ENCODE measurements at regions not wholly inside any gene's neighbourhood (a gene's known extent, or its start where the extent isn't known, plus 50 kb on each side); places are given as distances from the start of the nearest gene placed in this dataset.

DNA sequence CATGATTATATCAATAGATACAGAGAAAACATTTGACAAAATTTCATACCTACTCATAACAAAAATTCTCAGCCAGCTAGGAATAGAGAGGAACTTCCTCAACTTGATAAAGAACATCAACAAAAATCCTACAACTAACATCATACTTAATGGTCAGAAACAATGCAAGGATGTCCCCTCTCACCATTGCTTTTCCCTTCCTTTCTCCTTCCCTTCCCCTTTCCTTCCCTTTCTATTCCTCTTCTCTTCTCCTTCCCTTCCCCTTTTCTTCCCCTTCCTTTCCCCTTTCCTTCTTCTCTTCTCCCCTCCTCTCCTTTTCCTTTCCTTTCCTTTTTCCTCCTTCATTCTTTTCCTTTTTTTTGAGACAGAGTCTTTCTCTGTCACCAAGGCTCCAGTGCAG is 418.3 kb upstream of the B3GAT1 start:
- intact Hi-C loops (cut with micrococcal nuclease), result no loop called here
- no peaks in the 10 kb centered on the region for H3K36me3 Mint-ChIP-seq (ENCODE audit: low read depth)
- H3K27ac Mint-ChIP-seq, result no peak overlapping the region
- peaks cover 9% of the 10 kb centered on the region for H3K9me3 Mint-ChIP-seq
- no peaks in the 10 kb centered on the region for H3K4me1 Mint-ChIP-seq (ENCODE audit: low read depth)
- H3K27me3 Mint-ChIP-seq, result no peaks in the 10 kb centered on the region
- no peak overlapping the region for H3K4me3 Mint-ChIP-seq

DNA sequence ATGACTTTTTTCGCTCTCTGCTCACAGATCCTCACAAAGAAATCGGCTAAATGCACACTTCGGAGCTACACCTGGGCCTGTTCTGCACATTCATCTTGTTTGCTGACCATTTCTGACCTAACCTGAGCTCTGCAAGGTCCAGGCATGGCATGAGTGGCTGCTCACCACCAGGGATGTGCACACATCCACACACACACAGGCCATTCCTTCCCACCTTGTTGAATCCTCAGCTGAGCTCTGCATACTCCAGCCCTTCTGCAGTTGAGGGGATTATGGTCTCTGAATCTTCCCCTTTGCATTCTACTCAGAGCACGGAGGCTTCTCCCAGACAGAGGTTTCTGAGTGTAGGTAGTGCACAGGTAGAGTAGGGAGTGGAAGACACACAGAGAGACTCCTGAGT is 411.9 kb upstream of the B3GAT1 start:
- Mint-ChIP-seq H3K36me3 (ENCODE audit: low read depth) (no peaks in the 10 kb centered on the region), H3K9me3 (no peaks in the 10 kb centered on the region), H3K4me1 (ENCODE audit: low read depth) (no peaks in the 10 kb centered on the region), H3K27me3 (no peaks in the 10 kb centered on the region), H3K27ac (no peak overlapping the region), H3K4me3 (no peak overlapping the region)
- intact Hi-C loops (cut with micrococcal nuclease), result no loop called here

DNA sequence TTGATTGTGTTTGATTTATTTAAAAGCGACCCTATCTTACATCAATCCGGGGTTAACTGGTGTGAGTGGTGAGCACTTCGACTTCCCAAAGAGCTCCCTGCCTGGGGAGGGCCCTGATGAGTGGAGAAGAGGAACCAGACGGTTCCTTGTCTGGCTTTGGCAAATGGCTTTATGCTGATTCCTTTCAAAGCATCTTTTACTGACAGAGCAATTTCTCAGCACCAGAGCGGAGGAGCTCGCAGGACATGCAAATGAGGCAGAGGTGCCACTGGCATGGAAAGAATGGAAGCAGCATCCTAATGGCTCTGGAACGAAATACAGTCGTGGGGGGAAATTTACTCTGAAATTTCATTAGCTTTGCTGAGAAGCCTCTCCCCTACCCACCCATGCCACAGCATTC is 410.9 kb upstream of the B3GAT1 start:
- H3K36me3 Mint-ChIP-seq (ENCODE audit: low read depth), result no peaks in the 10 kb centered on the region
- H3K27me3 Mint-ChIP-seq, result peaks cover 2% of the 10 kb centered on the region
- H3K9me3 Mint-ChIP-seq, result no peaks in the 10 kb centered on the region
- intact Hi-C loops (cut with micrococcal nuclease), result no loop called here
- H3K4me1 Mint-ChIP-seq (ENCODE audit: low read depth), result no peaks in the 10 kb centered on the region
- H3K27ac Mint-ChIP-seq, result no peak overlapping the region
- H3K4me3 Mint-ChIP-seq, result no peak overlapping the region

DNA sequence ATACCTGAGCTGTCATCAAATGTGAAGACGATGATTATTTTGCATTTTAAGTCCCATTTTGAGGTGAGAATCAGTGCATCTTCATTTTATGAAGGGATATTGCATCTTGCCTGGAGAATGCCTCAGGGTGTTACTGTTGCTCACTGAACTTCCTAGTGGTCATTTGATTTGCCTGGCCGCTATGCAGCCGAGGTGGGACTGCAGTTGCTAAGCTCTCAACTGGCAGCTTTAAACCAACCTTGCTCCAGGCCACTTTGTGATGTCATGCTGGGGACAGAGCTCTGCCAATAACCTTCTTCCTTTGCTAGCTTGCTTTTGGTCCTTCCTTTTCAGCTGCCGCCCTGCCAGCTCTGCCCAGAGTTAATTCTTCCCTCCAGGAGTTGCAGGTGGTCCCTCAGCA is 409.4 kb upstream of the B3GAT1 start:
- H3K27ac Mint-ChIP-seq, result no peak overlapping the region
- intact Hi-C loops (cut with micrococcal nuclease), result no loop called here
- no peaks in the 10 kb centered on the region for H3K36me3 Mint-ChIP-seq (ENCODE audit: low read depth)
- peaks cover 2% of the 10 kb centered on the region for H3K27me3 Mint-ChIP-seq
- no peaks in the 10 kb centered on the region for H3K9me3 Mint-ChIP-seq
- H3K4me3 Mint-ChIP-seq, result no peak overlapping the region
- no peaks in the 10 kb centered on the region for H3K4me1 Mint-ChIP-seq (ENCODE audit: low read depth)

DNA sequence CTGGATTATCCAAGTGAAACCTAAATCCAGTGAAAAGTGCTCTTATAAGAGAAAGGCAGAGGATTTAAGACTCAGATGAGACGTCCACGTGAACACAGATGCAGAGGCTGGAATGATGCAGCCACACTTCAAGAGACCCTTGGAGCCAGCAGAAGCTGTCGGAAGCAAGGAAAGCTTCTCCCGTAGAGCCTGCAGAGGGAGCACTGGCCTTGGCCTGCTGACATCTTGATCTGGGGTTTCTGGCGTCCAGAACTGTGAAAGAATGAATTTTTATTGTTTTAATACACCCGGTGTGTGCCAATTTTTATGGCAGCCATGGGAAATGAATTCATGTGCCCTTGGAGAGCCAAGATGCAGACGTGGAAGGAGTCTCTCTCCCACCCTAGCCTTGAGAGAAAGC is 407.0 kb upstream of the B3GAT1 start:
- H3K36me3 Mint-ChIP-seq (ENCODE audit: low read depth), result no peaks in the 10 kb centered on the region
- peaks cover 2% of the 10 kb centered on the region for H3K27me3 Mint-ChIP-seq
- H3K9me3 Mint-ChIP-seq, result no peaks in the 10 kb centered on the region
- no peaks in the 10 kb centered on the region for H3K4me1 Mint-ChIP-seq (ENCODE audit: low read depth)
- H3K27ac Mint-ChIP-seq, result no peak overlapping the region
- intact Hi-C loops (cut with micrococcal nuclease), result no loop called here
- H3K4me3 Mint-ChIP-seq, result no peak overlapping the region

DNA sequence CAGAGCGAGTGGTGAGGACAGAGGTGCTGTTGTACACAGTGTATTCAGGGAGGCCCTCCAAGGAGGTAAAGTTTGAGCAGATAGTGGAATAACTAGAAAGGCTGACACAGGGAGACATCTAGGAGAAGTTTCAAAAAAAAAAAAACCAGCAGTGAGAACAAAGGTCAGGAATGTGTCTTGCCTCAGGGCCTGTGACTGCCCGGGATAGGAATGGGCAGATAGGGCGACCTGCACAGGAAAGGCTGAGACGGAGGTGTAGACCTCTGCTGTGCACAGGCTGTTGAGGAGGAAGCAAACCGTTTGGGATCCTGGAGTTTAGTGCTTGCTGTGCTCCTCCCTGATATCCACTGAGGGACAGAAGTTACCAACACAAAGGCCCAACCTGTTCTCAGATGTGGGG is 406.5 kb upstream of the B3GAT1 start:
- no peaks in the 10 kb centered on the region for H3K4me1 Mint-ChIP-seq (ENCODE audit: low read depth)
- no peaks in the 10 kb centered on the region for H3K36me3 Mint-ChIP-seq (ENCODE audit: low read depth)
- no peaks in the 10 kb centered on the region for H3K9me3 Mint-ChIP-seq
- intact Hi-C loops (cut with micrococcal nuclease), result no loop called here
- H3K27me3 Mint-ChIP-seq, result peaks cover 2% of the 10 kb centered on the region
- H3K4me3 Mint-ChIP-seq, result no peak overlapping the region
- H3K27ac Mint-ChIP-seq, result no peak overlapping the region

DNA sequence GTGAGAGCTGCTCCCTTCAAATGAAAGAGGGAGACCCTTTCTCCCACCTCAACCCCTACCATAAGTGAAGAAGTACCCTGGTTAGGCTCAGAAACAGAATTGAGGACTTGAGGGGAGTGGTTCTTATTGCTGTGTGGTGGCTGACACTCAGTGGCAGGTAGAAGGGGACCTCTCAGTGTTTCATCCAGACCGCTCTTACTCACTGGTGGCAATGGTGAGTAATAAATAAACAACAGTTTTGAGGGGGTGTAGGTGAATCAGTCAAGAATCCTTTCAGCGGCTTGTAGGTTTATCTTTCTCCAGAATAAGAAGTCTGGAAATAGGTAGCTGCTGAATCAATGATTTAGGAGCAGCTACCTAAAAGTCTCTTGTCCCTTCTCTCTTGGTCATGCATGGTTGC is 403.4 kb upstream of the B3GAT1 start:
- H3K4me1 Mint-ChIP-seq (ENCODE audit: low read depth), result no peaks in the 10 kb centered on the region
- H3K27me3 Mint-ChIP-seq, result peaks cover 2% of the 10 kb centered on the region

DNA sequence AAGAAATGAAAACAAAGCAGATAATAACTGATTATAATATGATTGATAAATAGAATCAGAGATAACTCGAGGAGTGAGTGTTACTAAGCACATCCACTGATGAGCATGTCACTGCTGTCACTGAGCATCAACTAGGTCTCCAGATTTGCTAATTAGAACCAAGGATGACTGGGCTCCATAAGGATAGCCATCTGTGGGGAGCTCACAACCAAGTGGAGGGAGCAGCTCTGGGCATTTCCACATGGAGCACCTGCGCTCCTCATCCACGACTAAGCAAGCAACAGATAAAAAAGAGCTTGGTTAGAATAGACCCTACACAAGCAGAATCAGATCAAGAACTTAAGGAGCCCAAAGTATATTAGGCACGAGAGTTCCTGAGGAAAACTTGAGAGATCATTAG is 396.0 kb upstream of the B3GAT1 start:
- Mint-ChIP-seq H3K4me3 (no peak overlapping the region), H3K36me3 (ENCODE audit: low read depth) (no peaks in the 10 kb centered on the region), H3K27ac (no peak overlapping the region), H3K4me1 (ENCODE audit: low read depth) (no peaks in the 10 kb centered on the region), H3K9me3 (no peaks in the 10 kb centered on the region), H3K27me3 (no peaks in the 10 kb centered on the region)
- intact Hi-C loops (cut with micrococcal nuclease), result no loop called here

More for the DNA sequence above, 403.4 kb upstream of the B3GAT1 start:
- H3K9me3 Mint-ChIP-seq, result no peaks in the 10 kb centered on the region
- H3K4me3 Mint-ChIP-seq, result no peak overlapping the region
- no peaks in the 10 kb centered on the region for H3K36me3 Mint-ChIP-seq (ENCODE audit: low read depth)
- intact Hi-C loops (cut with micrococcal nuclease), result no loop called here
- no peak overlapping the region for H3K27ac Mint-ChIP-seq

DNA sequence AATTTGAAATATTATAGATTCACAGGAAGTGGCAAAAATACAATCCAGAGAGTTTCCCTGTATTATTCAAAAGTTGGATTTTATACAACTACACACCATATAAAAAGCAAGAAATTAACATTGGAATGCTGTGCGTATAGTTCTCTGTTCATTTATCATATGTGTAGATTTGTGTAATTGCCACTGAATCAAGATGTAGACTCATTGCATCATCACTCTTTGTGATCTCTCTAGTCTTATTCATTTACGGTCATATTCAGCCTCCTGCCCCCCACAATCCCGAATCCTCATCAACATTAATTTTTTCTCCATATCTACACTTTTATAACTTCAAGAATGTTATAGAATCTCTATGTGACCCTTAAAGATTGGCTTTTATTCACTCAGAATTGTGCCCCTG is 390.6 kb upstream of the B3GAT1 start:
- intact Hi-C loops (cut with micrococcal nuclease), result no loop called here
- peaks cover 1% of the 10 kb centered on the region for H3K27me3 Mint-ChIP-seq
- H3K4me3 Mint-ChIP-seq, result no peak overlapping the region
- peaks cover 8% of the 10 kb centered on the region for H3K4me1 Mint-ChIP-seq (ENCODE audit: low read depth)
- no peak overlapping the region for H3K27ac Mint-ChIP-seq
- H3K9me3 Mint-ChIP-seq, result no peaks in the 10 kb centered on the region
- no peaks in the 10 kb centered on the region for H3K36me3 Mint-ChIP-seq (ENCODE audit: low read depth)

DNA sequence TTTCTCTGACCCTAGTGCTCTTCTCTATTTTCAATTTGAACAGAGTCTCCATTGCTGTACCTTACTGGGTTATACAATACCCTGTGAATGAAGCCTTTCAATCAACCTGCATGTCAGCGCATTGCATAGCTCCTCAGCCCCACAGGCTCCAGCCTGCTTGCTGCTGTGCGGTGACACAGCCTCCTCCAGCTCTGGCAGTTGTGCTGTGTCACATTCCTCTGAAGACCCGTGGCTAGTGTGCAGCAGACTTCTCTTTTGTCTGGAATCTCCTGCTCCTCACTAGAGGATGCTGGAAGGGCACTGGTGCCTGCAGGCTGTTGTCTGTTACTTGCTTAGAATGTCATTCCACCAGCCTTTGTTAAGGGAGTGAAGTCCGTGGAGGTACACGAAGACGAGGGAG is 390.1 kb upstream of the B3GAT1 start:
- no peak overlapping the region for H3K4me3 Mint-ChIP-seq
- no peaks in the 10 kb centered on the region for H3K36me3 Mint-ChIP-seq (ENCODE audit: low read depth)
- H3K27ac Mint-ChIP-seq, result no peak overlapping the region
- H3K27me3 Mint-ChIP-seq, result peaks cover 1% of the 10 kb centered on the region
- intact Hi-C loops (cut with micrococcal nuclease), result no loop called here
- peaks cover 8% of the 10 kb centered on the region for H3K4me1 Mint-ChIP-seq (ENCODE audit: low read depth)
- H3K9me3 Mint-ChIP-seq, result no peaks in the 10 kb centered on the region

DNA sequence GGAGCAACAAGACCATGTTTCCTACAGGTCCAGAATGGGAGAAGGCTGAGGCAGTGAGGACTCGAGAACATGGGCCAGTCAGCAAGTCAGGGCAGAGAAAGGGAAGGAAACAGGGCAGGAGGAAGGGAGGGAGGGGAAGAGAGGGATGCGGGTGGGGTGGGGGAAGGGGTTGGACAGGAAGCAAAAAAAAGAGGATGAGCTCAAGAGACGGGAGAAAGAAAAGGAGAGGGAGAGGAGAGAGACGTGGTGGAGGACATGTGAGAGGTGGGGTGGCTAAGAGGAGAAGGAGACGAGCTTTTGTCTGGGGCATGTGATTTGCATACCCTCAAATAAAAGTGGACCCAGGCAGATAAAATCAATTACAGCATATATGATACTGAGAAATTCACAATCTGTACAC is 389.5 kb upstream of the B3GAT1 start:
- peaks cover 8% of the 10 kb centered on the region for H3K4me1 Mint-ChIP-seq (ENCODE audit: low read depth)
- intact Hi-C loops (cut with micrococcal nuclease), result no loop called here
- H3K27ac Mint-ChIP-seq, result no peak overlapping the region
- peaks cover 1% of the 10 kb centered on the region for H3K27me3 Mint-ChIP-seq
- H3K9me3 Mint-ChIP-seq, result no peaks in the 10 kb centered on the region
- no peaks in the 10 kb centered on the region for H3K36me3 Mint-ChIP-seq (ENCODE audit: low read depth)
- H3K4me3 Mint-ChIP-seq, result no peak overlapping the region

DNA sequence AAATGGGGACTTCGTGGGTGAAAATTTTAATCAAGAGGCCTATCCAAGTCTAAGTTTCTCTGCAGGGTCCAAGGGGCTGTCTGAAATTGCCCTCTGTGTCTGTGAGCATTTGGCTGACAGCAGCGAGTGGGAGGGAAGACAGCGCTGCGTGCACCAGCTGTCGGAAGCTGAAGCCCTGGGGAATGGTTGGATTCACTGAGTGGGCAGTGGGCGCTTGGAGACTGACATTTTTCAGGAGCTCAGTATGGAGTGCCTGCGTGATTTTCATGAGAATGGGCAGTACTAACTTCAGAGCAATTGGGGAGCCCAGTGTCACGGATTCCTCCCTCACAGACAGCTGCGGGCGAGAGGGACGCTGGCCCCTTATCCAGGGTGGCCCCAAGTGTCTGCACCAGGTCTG is 388.8 kb upstream of the B3GAT1 start:
- H3K27ac Mint-ChIP-seq, result no peak overlapping the region
- H3K4me1 Mint-ChIP-seq (ENCODE audit: low read depth), result peaks cover 8% of the 10 kb centered on the region
- no peak overlapping the region for H3K4me3 Mint-ChIP-seq
- intact Hi-C loops (cut with micrococcal nuclease), result no loop called here
- no peaks in the 10 kb centered on the region for H3K36me3 Mint-ChIP-seq (ENCODE audit: low read depth)
- H3K9me3 Mint-ChIP-seq, result no peaks in the 10 kb centered on the region
- H3K27me3 Mint-ChIP-seq, result peaks cover 1% of the 10 kb centered on the region

DNA sequence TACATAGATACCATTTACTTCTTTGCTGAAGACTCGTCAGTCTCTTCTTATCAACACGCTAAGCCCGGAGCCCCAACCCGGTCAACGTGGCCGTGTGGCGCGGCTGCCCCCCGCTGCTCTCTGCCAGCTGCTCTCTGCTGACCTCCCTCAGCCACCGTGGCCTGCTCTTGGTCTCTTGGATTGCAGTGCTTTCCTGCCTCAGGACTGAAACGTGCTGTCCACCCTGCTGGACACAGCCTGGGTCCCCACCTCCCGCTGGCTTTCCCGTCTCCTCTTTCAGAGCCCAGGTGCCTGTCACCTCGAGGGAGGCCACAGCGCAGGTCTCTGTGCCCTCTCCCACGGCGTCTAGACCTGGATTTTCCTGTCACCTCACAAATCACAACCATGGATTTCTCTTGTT is 388.1 kb upstream of the B3GAT1 start:
- no peak overlapping the region for H3K4me3 Mint-ChIP-seq
- H3K36me3 Mint-ChIP-seq (ENCODE audit: low read depth), result no peaks in the 10 kb centered on the region
- H3K27me3 Mint-ChIP-seq, result peaks cover 1% of the 10 kb centered on the region
- intact Hi-C loops (cut with micrococcal nuclease), result no loop called here
- no peaks in the 10 kb centered on the region for H3K9me3 Mint-ChIP-seq
- peaks cover 8% of the 10 kb centered on the region for H3K4me1 Mint-ChIP-seq (ENCODE audit: low read depth)
- H3K27ac Mint-ChIP-seq, result no peak overlapping the region

DNA sequence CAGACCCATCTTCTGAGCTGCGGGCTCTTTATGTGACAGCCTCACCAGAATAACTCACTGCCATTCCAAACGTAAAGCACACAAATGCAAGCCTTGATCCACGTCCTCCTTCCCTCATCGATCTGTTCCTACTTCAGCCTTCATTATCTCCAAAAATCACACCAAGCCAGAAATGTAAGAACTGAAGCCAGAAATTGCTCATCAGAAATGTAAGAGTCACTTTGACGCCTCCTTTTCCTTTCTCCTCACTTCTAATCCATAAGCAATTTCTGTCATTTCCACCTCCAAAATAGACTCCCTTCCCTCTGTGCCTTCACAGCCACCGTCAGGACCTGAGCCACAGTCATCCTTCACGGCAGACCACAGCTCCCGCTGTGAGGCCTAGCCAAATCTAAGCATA is 387.3 kb upstream of the B3GAT1 start:
- no peak overlapping the region for H3K4me3 Mint-ChIP-seq
- no peaks in the 10 kb centered on the region for H3K9me3 Mint-ChIP-seq
- peaks cover 1% of the 10 kb centered on the region for H3K27me3 Mint-ChIP-seq
- H3K36me3 Mint-ChIP-seq (ENCODE audit: low read depth), result no peaks in the 10 kb centered on the region
- peaks cover 8% of the 10 kb centered on the region for H3K4me1 Mint-ChIP-seq (ENCODE audit: low read depth)
- no peak overlapping the region for H3K27ac Mint-ChIP-seq
- intact Hi-C loops (cut with micrococcal nuclease), result no loop called here

DNA sequence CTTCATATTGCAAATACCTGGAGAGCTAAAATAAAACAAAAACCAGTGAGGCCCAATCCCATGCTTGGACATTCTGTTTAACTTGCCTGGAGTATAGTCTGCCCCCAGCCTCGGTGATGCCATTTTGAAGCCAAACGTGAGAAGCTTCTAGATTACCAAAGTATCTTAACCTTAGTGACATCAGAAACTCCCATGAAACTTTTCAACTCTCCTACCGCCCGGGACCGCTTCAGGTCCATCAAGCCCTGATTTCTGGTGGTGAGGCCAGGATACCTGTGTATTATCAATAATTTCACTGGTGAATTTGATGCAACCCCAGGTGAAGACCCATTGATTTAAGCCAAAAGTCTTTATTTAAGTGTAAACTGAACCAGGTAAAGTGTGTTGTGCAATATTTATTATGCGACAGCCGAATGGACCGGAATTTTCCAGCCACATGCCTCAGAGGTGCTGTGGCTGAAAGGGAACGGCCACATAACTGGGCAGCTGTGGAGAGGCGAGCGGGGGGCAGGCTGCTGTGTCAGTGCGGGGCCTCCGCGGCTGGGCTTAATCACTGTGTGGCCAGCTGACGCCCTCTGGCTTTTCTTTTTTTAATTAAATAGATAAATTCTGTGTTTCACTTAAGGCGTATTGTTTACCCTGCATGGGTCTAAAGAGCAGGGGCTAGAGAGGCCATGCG is 385.5 kb upstream of the B3GAT1 start:
- intact Hi-C loops (cut with micrococcal nuclease), result no loop called here
- Mint-ChIP-seq H3K27me3 (peaks cover 1% of the 10 kb centered on the region), H3K4me3 (no peak overlapping the region), H3K9me3 (no peaks in the 10 kb centered on the region), H3K4me1 (ENCODE audit: low read depth) (peaks cover 8% of the 10 kb centered on the region), H3K27ac (no peak overlapping the region), H3K36me3 (ENCODE audit: low read depth) (no peaks in the 10 kb centered on the region)

Measured in dendritic cell treated with granulocyte-macrophage colony-stimulating factor and Interleukin-4, amounts not matched to agents 40 ng/mL and 50 ng/mL, for 4 days (primary cell).